ENCODE measurements at regions not wholly inside any gene's neighbourhood (a gene's known extent, or its start where the extent isn't known, plus 50 kb on each side); places are given as distances from the start of the nearest gene placed in this dataset.

- TF ChIP-seq, protein P1, sequence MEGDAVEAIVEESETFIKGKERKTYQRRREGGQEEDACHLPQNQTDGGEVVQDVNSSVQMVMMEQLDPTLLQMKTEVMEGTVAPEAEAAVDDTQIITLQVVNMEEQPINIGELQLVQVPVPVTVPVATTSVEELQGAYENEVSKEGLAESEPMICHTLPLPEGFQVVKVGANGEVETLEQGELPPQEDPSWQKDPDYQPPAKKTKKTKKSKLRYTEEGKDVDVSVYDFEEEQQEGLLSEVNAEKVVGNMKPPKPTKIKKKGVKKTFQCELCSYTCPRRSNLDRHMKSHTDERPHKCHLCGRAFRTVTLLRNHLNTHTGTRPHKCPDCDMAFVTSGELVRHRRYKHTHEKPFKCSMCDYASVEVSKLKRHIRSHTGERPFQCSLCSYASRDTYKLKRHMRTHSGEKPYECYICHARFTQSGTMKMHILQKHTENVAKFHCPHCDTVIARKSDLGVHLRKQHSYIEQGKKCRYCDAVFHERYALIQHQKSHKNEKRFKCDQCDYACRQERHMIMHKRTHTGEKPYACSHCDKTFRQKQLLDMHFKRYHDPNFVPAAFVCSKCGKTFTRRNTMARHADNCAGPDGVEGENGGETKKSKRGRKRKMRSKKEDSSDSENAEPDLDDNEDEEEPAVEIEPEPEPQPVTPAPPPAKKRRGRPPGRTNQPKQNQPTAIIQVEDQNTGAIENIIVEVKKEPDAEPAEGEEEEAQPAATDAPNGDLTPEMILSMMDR (IDR thresholded peaks at IDR 0.05) = no peak
- no peak for TF ChIP-seq POLR2A (IDR thresholded peaks at IDR 0.05)
- Histone ChIP-seq H3K4me3 (no peak overlapping the region), H3K27me3 (no peaks in the 10 kb centered on the region), H3K27ac (no peak overlapping the region), H3K36me3 (replicated peaks in 1 of 2) (no peaks in the 10 kb centered on the region), H3K9me3 (replicated peaks in 1 of 3) (no peaks in the 10 kb centered on the region), H3K4me1 (replicated peaks in 1 of 2) (no peaks in the 10 kb centered on the region)
- WGBS, 4 donors = 78 to 96% (median 82%) methylated on average over 1 of the region's 1 CpG
- no peak for DNase-seq
- intact Hi-C loops (cut with DNase I) = no loop called here
These were observed 296.0 kb upstream of the SFRP2 start for GRCh38 chr4:154084864-154085263.

DNA sequence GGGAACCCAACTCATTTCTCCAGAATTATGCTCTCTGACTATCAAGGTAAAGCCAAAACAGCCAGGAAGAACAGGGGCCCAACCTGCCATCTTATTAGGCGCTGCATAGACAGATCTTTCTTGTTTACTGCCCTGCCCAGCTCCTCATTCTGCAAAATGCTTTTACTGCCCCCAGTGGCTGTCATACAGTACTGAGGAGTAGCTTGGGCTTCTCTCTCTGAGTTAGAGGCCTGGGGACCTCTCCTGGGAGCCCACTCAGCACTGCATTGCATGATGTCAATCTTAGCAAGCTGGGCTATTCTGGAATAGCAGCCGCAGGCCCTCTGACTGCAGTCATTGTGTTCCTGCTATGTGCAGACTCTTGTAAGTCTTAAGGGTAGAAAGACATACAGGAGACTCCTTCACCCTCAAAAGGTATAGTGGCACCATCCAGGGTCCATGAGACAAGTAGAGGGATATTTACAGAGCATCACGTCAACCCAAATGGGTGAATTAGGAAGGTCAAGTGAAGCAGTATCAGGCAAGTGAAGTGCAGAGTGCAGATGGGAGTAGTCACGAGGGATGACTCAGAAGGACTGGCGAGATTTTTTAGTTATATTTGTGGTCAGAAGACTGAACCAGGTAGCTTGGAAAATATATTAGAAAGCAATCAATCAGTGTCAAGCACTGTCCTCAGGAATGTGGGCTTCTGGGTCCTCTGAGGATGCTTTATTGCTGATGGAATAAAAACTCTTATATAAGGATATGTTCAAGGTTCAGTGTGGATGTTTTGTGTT lies 294.1 kb upstream of the SFRP2 start:
- Histone ChIP-seq H3K4me1 (replicated peaks in 1 of 2) (no peaks in the 10 kb centered on the region), H3K4me3 (no peak overlapping the region), H3K9me3 (replicated peaks in 1 of 3) (no peaks in the 10 kb centered on the region), H3K36me3 (replicated peaks in 1 of 2) (no peaks in the 10 kb centered on the region), H3K27ac (no peak overlapping the region), H3K27me3 (no peaks in the 10 kb centered on the region)
- DNase-seq = no peak
- TF ChIP-seq, protein P1 (IDR thresholded peaks at IDR 0.05) = no peak
- TF ChIP-seq POLR2A (IDR thresholded peaks at IDR 0.05) = no peak
- 75 to 85% (median 75%) methylated on average over 5 of the region's 5 CpGs for WGBS, 4 donors
- intact Hi-C loops (cut with DNase I) = no loop called here

DNA sequence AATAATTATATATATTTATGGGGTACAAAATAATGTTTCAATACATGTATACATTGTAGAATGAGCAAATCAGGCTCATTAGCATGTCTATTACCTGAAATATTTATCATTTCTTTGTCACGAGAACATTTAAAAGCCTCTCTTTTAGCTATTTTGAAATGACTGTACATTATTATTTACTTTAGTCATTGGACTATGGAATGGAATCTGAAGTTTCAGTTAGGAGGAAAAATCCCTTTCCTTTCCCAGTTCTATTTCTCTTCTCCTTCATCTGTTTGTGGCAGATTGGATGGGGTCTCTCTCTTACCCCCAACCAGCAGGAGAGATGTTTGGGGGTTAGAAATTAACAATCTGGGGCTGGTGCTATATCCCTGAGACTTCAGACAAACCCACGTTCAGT lies 292.5 kb upstream of the SFRP2 start:
- no peak for DNase-seq
- no peaks in the 10 kb centered on the region for H3K27me3 ChIP-seq
- no peaks in the 10 kb centered on the region for H3K4me1 ChIP-seq (replicated peaks in 1 of 2)
- TF ChIP-seq, protein P1 (IDR thresholded peaks at IDR 0.05) = no peak
- TF ChIP-seq POLR2A (IDR thresholded peaks at IDR 0.05) = no peak
- no peak overlapping the region for H3K4me3 ChIP-seq
- no peaks in the 10 kb centered on the region for H3K9me3 ChIP-seq (replicated peaks in 1 of 3)
- no peak overlapping the region for H3K27ac ChIP-seq
- 62 to 74% (median 68%) methylated on average over 2 of the region's 2 CpGs for WGBS, 4 donors
- intact Hi-C loops (cut with DNase I) = no loop called here
- no peaks in the 10 kb centered on the region for H3K36me3 ChIP-seq (replicated peaks in 1 of 2)

DNA sequence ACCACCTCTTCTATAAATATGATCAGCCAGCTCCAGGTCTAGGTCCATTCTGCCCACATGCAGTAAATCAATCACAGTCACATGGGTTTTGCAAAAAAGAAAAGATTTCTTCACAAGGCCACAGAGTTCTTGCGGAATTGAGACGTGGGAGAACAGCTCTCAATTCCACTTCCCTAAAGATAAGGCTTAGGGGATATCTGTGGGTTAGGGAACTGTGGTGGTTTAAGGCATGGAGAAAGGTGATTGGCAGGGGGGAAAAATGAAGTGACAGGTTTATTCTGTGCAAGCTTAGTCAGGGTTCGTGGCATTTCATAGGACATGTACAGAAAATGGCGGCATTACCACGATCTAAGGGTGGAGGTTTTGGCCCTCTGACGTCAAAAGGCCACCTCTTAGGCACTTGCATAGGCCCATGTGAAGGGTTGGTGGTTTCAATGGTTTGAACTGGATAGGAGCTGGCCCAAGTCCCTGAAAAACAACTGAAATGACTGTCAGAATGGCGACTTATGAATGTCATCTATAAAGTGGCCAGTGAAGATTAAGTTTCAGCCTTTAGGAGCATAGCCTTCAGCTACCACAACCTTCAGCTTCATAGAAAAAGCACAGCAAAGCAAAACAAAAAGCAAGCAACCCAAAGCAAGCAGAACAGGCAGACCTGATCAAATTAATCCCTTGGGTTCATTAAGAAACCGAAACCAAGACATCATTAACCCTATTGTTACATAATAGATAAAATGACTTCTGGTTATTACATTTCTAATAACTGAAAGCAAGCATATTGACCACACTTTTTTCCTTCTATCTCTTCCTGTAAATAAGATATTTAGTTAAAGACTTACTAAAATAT lies 289.8 kb upstream of the SFRP2 start:
- Histone ChIP-seq H3K36me3 (replicated peaks in 1 of 2) (no peaks in the 10 kb centered on the region), H3K4me3 (no peak overlapping the region), H3K9me3 (replicated peaks in 1 of 3) (no peaks in the 10 kb centered on the region), H3K27me3 (no peaks in the 10 kb centered on the region), H3K27ac (no peak overlapping the region), H3K4me1 (replicated peaks in 1 of 2) (no peaks in the 10 kb centered on the region)
- TF ChIP-seq, protein P1 (IDR thresholded peaks at IDR 0.05) = no peak
- TF ChIP-seq POLR2A (IDR thresholded peaks at IDR 0.05) = no peak
- intact Hi-C loops (cut with DNase I) = no loop called here
- no peak for DNase-seq
- WGBS, 4 donors = 70 to 83% (median 74%) methylated on average over 8 of the region's 8 CpGs
